Right forelimb (tissue), 1 donor: ENCODE measurements at regions not wholly inside any gene's neighbourhood (a gene's known extent, or its start where the extent isn't known, plus 50 kb on each side); places are given as distances from the start of the nearest gene placed in this dataset.

Source experiments
- DNase-seq: peaks from one replicate; pipeline ENCODE4 v3.0.0-alpha.2; 2018

DNA sequence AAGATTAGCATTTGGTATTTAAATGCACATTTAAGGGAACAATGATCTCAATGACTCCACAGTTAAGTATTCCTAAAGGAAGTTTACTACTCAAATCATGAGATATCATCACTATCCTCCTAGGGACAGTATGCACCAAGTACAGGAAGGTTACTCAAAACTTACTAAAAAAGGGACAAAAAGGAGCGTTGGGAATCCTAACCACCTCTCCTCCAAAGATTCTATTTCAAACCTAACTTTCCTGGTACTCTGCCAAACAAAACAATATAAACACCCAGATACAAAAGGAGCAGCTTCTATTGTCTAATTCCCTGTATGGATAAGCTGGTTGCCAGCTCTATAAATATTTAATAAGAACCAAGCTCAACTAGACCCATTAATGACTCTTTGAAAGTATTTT is 377.7 kb downstream of the NUAK1 start:
- DNase-seq: no peak

DNA sequence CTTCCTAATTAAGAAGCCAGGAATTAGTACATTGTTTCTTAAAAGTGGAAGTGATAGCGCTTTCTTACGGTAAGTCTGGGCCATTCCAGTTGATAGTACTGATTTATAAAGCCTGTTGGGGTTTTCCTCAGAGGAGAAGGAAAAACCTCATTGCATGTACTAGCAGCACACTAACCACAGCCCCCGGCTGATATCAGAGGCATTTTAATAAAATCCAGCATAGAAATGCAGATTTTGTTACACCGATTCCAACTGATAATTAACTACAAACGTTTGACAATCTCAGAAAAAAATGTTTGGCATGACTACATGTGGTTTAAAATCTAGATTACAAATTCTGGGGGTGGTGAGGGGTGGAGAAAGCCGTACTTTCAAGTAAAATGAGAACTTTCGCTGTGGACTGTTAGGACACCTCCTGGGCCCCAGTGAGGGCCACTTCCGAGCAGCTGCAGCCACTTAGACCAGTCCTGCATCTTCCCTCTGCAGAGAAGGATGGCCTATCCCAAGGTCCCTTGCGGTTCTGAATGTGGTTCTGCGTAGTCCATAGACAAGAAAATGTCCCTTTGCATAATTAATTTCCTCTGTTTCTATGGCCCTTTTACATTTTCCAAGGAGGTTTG is 374.4 kb downstream of the NUAK1 start:
- DNase-seq: no peak

DNA sequence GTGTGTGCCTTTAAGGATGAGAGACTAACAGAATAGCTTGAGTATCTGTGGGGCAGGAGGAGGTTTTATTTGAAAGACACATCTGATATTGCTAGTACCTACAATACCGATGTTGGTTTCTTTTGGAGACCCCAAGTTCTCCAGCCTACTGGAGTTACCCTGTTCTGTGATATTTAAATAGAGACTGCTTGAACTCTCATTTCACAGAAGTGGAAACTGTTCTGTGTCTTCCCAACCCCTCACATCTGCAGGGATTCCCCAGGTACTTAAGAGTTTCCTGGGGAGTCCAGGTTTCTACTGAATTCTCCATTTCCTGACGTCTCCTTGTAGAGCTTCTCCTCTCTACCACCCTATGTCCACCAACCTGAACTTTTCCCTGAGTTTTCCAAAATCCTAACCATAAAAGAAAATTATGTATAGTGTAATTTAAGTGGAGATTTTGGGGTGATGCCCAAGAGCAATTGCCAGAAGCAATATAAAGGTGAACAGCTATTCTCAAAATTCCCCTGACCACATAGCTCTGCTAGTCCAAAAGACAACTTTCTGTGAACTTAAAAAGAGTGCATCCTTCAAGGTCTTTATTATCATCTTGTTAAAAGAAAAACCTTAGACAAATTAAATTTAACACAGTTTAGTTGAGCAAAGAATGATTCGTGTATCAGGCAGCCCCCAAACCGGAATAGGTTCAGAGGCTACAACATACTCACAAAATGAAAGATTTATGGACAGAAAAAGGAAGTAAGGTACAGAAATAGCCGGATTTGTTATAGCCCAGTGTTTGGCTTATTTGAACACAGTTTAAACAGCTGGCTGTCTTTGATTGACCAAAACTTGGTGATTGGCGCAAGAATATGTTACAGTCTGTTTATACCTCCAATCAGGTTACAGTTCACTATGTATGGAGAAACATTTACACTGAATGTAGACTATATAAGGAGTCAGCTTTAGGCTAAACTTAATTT is 373.4 kb downstream of the NUAK1 start:
- DNase-seq: no peak

DNA sequence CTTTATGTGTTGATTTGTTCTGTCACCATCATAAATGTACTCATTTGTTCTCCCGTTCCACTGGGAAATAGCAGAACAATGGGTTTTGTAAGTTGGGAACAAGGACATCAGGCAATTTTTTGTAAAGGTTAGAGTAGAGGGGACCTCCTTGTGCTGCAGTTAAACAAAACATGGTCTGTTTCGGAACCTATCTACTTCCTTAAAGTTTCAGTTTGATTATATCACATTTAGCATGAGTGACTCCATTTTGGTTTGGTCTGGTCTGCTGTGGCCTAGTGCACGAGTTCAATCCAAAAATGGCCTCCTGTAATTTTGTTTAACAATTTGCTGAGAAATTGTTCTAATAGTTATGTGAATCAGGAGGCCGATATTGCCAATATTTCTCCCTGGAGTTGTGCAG is 372.7 kb downstream of the NUAK1 start:
- no peak for DNase-seq

DNA sequence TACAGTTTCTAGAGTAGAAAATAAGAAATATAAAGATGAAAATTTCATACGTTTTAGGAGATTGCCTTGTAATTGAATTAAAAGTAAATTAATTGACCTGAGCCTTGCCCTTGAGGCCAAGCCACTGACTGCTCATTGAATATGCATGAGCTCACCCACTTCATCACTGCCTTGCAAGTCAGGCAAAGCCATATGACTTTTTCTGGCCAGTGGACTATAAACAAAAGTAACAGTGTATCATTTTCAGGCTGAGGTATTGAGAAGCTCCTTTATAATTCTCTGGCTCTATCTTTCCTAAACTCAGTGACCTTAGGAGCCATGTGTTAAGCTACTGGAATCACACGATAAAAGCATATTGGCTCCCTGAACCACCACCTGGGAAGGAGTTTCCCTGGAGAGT is 369.3 kb downstream of the NUAK1 start:
- DNase-seq: no peak

DNA sequence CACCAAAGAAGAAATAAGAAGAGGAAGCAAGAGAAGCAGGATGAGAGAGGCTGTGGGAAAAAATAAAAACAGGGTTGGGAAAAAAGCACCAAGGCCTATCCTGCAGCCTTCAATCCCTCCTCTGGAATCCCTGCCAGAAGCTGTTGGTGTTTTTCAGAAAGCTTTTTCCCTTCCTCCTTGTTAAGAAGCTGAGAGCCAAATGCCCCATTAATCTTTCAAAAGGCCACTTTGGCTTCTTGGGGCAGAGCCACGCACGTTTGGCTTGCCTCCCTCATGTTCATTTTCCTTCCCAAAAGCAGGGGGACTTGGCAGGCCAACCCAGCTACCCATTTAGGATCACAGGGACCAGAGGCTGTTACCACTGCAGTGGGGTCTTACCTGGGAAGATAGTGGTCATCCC is 365.3 kb downstream of the NUAK1 start:
- DNase-seq: no peak

DNA sequence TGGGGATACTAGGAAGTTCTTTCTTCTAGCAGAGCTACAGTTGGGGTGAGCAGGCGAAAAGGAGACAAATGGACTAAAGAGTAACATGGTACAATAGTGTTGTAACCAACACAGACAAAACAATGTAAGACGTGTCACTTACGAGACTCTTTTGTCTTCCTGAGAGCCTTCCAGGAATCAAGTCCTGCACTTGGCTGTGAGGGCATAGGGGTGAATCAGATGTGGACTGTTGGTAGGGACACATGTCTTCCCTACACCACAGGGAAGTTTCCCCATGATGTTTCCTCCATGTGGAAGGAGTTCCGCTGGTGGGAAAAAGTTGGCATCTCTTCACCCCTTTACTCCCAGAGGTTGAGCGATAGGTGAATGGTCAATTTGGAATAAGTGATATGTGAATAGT is 364.7 kb downstream of the NUAK1 start:
- DNase-seq: no peak

DNA sequence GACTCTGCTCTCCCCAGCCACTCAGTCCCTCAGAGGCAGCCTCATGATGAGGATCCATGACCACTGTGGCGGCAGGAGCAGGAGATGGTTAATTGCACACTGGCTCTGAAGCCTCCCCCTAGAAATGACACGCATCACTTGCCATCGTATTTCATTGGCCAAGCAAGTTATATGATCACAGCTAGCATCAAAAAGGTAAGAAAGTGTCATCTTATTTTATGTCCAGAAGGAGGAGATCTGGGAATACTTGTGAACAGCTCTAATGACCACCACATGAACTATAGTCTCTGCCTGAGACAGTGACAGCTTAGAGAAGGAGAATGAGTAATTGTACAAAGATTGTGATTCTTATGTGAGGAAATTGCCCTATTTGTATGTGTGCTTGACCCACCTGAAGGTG is 363.4 kb downstream of the NUAK1 start:
- DNase-seq: no peak

DNA sequence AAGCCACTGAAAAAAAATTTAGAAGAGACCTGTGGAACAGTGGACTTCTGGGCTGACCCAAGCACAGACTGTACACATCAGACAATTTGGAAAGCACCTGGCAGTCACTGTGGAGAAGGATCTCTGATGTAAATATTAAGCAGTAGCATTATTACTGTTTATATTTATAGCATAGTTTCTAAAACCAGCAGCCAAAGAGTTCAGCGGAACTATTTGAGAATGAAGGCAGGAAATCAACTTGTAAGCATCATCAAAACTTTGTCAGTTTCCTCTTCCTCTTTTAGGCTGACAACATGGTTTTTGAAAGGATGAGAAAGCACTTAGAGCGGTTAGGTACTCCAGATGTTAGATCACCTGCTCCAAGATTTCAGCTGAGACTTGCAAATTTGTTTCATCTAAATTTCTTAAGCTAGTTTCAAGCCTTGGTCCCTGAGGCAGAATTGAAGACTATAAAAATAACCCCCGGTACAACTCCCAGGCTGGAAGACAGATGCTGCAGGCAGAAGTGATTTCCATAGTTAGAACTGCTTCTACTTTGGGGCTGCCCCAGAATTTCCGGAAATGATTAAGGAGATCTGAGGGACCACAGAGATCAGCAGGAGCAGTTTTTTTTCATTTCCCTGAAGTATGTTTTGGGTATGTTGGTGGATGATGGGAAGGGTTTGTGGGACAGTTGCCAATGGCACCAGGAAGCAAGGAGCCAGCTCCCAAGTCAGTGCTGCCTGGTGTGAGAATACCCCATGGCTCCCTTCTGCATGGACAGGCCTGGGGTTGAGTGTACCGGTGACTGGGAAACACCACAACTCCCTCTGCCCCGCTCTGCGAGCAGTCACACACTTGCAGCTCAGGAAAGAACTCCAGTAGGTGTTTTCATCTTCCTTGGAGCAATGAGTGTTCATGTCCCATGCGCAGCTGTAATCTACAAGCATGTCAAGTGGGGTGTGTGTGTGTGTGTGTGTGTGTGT is 354.5 kb downstream of the NUAK1 start:
- DNase-seq: no peak

DNA sequence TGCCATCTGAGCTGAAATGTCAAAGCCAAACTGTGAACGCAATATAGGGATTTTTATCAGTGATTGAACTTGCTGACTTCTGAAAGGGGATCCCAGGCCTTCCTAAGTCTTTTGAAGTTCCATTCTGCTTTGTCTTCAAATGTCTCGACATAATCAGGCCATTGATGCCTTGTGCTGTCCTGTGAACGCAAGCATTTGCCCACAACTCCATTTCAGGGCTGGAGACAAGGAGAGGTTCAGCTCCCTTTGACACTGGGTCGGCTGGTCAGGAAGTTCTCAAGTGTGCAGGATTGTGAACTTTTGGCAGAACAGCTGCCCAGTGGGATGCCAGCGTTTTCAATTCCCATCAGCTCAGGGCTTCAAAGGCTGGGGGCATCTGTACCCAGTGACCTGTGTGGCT is 345.3 kb downstream of the NUAK1 start:
- DNase-seq: no peak

DNA sequence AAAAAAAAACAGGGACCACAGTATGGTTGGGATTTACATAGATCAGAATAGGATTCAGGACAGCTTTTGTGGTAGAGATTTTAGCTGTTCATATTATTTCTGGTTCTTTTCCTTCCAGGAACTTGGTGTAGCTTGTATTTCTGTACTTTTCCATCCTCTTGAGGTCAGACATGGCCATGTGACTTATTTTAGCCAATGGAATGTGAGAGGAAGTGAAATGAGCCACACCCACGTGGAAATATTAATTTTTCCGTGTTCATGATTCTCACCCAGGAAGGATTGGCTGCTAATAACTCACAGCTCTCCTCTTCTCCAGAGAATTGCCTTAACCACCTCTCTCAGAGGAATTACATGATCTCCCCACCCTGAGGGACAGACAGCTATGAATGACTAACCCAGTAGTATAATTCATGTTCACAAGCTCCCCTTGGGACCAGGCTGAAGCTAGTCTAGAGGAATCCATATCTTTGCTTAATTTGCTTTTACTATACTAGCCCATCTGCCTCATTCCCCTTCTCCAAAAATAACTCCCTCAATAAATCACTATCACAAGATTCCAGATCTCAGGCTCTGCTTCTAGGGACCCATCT is 340.4 kb downstream of the NUAK1 start:
- DNase-seq: no peak

DNA sequence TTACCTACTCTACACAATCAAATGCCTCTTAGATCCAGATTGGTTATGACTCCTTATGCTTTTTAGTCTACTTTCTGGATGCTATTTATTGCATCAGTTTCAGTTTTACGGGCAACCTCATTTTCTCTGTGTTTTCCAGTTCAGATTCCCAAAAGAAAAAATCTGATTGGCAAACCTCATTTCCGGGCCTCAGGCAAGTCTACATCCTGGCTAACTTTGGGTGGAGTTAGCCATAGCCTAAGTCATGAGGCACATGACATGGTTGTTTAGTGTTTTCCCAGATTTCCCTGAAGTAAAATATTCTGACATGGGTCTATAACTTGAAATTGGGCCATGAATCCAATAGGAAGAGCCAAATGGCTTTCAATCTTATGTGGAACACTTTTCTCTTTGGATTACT is 339.7 kb downstream of the NUAK1 start:
- DNase-seq: no peak

DNA sequence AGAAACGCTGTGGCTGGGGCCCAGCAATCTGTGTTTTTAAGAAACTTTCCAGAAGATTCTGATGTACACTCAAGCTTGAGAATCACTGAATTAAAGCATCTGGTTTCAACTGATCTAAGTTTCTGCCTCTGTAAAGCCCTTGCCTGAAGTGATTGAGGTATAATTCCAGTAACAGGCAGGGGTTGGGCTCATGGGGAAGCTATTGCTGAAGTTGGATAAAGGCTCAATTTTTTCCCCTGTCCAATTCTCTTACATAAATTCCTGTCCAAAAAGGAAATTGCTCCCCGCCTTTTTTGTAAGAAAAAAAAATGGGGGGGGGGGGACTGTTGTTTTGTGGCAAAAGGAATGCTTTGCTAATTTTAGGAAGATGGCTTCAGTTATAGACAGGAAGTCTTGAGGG is 337.4 kb downstream of the NUAK1 start:
- DNase-seq: no peak

DNA sequence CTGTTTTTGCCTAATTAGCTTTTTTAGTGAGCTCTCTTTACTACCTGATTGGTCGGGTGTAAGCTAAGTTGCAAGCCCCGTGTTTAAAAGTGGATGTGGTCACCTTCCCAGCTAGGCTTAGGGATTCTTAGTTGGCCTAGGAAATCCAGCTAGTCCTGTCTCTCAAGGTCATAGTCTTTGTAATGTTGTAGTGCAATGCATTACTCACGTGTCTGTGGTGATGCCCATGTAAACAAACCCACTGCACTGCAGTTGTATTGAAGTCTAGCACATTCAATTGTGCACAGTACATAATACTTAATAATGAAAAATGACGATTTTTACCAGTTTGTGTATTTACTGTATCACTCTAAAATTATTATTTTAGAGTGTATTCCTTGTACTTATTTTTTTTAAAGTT is 335.5 kb downstream of the NUAK1 start:
- DNase-seq: no peak

DNA sequence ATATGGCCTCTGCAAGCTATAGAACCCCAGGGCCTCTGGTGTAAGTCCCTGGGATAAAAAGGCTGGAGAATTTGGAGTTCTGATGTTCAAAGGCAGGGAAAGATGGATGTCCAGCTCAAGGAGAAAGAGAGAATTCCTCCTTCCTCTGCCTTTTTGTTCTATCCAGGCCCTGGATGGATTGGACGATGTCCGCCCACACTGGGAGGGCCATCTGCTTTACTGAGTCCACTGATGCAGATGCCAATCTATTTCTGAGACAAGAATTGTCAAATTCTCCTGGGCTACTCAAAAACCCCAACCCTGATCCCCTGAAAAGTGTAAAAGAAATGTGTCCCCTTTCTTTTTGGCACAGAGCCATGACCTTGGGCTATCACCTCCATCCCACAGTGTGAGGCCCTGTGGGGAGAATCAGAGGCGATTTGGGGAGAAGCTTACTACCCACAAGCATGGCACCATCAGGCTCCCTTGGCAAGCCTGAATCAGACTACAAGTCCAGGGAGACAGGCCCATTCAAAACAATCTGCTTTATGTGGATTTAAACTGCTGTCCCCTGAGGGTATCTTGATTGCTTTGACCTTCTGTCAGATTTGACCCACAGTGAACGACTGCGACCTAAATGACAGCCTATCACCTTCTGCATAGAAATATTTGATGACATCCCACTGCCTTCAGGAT is 334.0 kb downstream of the NUAK1 start:
- no peak for DNase-seq

DNA sequence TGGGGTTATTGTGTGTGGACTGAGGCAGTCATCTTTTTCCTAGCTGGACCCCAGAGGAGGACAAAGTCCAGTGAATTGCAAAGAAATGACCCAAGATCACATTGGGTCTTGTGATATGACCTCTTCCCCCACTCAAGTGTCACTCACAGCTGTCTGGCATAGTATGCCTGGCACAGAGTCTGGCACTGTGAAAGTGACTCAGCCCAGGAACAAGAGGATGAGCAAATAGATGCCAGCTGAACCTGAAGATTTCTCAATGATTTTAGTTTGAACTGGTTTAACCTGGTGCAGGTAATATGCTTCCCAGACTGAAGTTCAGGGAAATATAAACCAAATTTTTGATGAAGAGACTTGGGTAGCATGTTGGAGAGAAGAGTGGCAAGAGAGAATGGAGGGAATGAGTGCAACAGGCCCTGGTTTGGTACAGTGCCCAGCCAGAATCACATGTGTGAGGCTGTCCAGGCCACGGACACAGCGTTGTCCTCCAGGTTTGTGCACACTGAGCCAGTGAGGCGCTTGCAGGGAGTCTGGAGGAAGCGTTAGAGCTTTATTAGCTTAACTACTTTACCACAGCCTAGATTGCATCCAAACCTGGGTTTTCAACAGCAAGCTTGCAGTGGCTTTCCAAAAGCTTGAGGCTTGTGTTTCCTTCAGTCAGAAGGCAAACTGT is 332.9 kb downstream of the NUAK1 start:
- DNase-seq: peak; percentile 53

DNA sequence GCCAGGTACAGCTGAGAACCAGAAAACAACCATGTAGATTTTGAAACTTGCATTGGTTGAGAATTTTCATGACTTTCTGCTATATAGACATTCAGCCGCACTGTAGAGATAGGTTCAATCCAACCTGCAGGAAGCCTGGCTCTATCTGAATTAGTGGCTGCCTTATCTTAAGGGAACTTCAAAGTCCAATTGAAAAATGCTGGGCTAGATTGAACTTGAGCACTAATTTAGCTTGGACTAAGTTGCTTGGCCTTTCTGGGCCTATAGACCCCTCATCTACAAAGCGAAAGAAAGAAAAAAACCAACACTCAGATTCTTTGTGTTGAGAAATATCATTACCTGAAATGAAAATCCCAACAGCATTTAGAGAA is 332.4 kb downstream of the NUAK1 start:
- DNase-seq: no peak

DNA sequence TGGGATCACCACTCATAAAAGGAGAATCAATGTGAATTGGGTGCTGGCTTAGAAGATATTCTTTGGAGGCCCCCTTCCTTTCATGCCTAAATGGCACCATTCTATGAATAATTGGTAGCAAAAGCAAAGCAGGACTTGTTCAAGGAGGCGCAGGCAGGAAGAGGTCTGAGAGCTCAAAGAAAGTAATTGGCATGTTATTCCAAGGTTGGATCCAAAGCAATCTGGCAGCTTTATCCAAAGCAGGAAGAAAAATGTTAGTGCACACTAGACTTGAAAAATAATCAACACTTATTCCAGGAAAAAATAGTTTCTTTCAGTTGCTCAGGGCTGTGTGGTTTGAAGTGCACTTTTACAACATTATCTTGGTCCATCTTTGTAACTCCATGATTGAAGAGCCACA is 326.4 kb downstream of the NUAK1 start:
- DNase-seq: no peak

DNA sequence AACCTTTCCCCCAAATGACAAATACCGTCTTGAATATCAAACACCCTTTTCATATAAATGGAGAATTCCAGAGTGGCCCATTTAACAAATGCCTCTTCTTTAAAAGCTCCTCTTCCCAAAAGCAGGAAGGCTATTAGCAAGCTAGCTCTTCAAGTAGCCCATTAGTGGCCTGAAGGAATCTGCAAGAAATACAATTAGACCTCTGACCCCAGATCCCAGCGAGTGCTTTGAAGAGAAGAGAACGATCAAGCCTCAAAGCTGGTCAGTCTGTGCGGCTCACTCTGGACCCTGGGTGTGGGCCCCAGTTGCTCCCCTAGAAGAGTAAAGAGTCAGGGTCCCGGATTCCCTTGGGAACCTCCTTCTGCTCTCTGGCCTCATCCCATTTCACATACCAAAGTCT is 325.6 kb downstream of the NUAK1 start:
- DNase-seq: no peak

DNA sequence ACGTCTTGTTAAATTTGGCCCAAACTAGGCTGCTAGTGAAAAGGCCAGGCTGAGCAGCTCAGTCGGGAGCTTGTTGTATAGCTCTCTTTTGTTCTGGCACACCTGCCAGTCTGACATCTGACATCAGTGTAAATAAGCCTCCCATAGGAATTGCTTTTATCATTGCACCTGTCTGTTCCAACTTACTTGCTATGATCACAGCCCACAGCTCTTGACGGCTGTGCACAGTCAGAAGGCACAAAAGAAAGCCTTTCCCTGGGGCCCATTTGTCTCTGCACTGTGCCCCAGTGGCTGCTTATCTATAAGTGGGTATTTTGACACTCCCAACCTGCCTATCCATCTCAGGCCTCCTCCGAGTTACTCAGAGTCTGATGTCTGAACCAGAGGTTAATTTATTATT is 324.5 kb downstream of the NUAK1 start:
- DNase-seq: no peak

DNA sequence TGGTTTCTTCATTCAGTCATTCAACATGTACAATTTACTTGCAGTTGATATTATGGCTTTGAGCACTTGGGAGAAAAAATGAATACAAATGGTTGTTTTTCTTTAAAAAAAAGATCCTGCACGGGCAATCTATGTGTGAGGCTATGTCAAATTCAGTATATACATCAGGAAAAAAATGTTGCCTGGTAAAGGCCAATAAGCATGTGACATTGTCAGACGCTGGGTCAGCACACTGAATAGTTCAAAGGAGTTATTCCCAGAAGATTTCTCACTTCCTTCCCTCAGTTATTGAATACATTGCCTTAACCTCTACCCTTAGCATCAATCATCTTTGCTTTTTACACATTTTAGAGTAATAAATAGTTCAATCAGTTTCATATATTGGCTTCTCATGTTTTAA is 319.2 kb downstream of the NUAK1 start:
- no peak for DNase-seq
